ENCODE measurements at regions not wholly inside any gene's neighbourhood (a gene's known extent, or its start where the extent isn't known, plus 50 kb on each side); places are given as distances from the start of the nearest gene placed in this dataset.

DNA sequence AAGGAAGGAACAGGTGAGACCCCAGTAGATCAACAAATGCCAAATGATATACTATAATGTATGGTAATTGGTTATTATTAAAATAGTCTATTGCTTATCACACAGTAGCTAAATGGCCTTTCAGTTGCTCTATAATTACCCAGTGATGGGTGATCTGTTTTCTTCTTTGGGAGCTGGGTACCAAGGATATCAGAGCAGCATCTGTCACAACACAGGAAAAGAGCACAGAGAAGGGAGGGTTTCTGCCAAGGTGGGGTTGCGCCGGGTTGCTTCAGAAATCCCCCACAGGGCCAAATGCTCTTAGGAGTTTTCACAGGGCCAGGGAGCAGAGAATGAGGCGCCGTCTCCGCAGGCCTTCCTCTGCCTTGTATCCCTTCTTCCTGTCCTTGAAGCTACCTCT, 469.4 kb downstream of the INSC start:
- no peak for DNase-seq (ENCODE audit: low read depth)

DNA sequence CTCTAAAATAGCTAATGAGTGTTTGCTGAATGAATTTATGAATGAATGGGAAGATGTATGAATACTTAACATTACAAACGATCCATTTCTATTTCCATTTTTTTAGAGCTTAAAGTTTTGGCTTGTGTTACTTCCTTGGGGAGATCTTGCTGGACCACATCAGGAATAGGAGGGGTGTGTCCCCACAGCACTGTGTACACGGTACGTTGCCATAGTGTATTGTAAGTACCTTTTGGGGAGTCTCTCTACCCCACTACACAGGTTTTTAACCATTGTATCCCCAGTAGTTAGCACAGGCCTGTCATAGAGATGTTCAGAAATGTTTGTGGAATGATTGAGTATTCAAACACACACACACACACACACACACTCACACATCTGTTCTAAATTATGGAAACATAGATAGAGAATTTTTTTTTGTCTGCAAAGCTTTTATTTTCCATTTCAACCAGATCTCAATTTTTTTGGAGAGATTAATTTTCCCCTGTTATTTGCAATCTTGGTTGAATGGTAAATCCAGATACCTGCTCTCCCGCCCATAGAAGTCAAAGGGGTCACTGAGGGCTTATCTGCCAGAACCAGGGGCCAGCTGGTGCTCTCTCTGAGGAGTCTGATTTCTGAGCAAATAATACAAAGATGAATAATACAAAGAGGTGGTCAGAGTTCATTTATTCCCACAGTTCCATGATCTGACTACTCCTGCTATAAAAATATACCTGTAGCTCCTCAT, 471.0 kb downstream of the INSC start:
- DNase-seq (ENCODE audit: low read depth): no peak

GRCh38 chr11:15586741-15587473, 472.2 kb downstream of the INSC start:
- DNase-seq (ENCODE audit: low read depth): no peak

DNA sequence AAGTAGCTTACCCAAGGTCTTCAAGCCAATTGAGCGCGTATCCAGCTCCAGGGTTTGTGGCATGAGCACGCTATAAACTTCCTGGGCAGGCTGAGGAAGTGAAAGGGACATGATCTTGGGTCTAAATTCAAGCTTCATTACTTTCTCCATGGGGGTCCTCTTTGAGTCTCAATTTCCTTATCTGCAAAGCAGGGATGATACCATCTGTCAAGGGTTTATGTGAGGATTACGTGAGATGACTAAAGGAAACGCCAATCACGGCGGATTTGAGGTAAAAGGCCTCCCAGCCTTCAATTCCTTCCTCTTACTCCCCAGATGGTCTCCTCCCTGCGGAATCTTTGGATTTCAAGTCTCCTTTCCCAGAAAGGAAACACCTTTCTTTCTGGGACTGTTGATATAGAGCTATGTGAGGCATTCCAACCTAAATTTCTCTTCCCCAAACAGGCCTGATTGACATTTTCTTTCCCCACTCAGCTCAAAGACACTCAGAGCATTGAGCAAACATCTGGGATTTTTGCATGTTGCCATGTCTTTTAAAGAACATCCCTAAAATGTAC, 474.4 kb downstream of the INSC start:
- no peak for DNase-seq (ENCODE audit: low read depth)

- no peak for DNase-seq (ENCODE audit: low read depth)
These were observed 475.4 kb downstream of the INSC start for GRCh38 chr11:15590132-15590531.

DNA sequence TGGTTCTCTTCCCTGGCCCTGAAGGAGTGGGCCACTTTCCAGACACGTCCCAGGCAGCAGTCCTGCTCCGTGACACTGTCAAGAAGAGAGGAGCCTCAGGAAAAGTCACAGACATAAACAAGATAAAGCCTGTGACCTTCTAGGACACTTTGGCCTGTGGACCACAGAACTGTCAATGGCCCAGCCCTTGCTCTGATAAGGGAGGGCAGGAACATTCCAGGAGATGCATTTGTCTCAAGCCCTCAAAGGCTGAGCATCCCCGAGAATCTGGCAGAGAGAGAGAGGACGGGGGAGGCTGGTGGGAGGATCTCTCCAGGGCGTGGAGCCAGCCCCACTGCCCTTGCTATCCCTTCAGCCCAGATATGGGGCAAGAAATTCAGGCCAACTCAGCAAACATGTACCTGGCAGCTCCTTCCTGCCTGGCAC, 476.4 kb downstream of the INSC start:
- no peak for DNase-seq (ENCODE audit: low read depth)

GRCh38 chr11:15594607-15595006, 479.9 kb downstream of the INSC start:
- DNase-seq (ENCODE audit: low read depth): no peak

DNA sequence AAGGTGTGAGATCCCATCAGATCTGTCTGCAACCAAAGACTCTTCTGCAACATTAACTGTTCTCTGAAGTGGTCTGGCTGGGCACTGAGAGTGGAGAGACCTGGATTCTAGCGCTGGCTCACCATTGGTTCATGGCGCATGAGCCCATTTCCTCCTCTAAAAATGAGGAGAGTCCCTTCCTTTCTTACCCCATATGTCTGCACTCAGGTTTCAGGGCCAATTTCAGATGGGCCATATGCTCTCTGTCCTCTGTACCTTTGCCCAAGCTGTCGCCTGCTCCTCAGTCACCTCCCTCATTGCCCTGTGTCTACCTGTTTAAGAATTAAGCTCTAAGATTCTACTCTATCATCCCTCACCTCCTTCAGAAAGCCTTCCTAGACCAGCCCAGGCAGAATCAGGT, 484.7 kb downstream of the INSC start:
- no peak for DNase-seq (ENCODE audit: low read depth)

GRCh38 chr11:15602047-15602446, 487.3 kb downstream of the INSC start:
- no peak for DNase-seq (ENCODE audit: low read depth)

DNA sequence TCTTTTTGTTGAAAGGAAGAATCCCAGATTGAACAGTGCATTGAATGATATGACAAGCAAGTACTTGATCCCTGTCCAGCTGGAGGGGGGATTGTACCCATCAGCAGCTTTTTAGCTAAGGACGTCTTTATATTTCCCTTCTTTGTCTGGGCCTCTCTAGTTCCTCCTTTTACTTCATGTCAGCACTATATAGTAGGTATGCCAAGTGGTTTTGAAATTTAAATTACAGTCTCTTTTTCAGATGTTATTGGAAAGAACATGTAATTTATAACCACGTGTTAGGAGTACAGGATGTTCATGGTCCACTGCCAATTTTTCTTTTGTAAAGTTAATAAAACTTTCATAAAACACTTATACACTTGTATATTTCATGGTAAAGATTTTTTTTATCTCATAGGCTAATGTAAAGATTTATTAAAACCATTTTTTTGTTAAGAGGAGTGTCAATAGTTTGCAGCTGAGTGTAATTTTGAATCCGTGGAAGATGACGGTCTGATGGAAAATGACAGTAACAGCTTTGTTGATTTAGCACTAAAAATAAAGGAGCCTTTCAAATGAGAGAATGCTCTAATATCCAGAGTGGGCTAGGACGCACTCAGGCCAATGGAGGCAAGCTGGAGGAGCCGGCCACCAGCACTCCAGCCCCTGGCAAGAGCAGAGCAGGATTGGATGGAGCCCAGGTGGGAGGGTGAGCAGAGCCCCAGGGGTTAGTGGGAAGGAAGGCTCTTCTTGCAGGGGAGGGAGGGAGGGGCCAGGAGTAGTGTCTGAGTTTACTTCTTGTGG, 488.3 kb downstream of the INSC start:
- DNase-seq (ENCODE audit: low read depth): no peak

GRCh38 chr11:15605094-15605493, 490.4 kb downstream of the INSC start:
- DNase-seq (ENCODE audit: low read depth): no peak

DNA sequence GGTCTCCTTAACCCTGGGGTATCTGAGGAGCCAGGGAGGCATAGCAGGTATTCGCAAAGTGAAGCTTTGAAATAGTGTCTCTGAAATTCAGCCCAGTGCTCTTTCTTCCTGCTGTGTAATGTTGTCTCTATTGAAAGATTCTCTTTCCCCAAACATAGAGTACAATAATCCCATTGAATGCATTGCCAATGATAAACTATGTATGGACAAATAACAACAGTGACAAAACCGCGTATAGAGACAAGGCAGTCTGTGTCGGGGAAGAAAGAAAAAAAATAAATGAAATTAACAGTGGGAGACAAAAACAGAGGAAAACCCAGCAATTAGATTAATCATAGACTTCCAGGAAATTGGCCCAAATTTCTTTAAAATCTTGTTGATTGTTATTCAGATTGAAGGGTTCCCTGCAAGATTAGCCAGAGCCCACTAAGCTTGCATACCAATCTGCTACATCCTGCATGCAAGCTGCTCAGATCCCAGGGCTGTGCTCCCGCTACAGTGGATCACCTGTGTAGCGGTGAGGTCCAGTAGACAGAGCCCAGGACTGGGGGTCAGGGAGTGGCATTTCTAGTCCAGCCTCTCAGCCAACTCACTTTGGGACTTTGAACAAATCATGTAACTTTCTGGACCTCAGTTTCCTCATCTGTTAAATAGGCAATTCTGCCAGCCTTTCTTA, 492.8 kb downstream of the INSC start:
- no peak for DNase-seq (ENCODE audit: low read depth)

- DNase-seq (ENCODE audit: low read depth): no peak
These were observed 494.7 kb downstream of the INSC start for GRCh38 chr11:15609445-15609844.

GRCh38 chr11:15610881-15611280, 496.2 kb downstream of the INSC start:
- DNase-seq (ENCODE audit: low read depth): no peak

DNA sequence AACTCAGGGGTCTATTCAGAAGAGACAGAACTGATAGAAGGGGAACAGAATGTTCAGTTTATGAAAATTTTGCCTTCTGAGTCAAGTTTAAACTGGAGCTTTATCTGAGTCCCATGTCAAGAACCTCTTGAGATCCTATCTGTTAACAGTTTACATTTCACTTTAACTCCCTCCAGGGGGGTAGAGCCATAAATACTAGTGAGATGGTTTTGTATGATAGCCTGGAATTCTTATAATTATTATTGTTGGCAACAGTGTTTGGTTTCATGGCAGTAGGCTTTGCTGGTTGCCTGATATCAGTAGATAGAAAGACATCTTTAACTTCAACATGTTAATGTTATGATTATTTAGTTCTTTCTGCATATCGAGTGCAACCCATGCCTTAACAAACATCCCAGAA, 498.5 kb downstream of the INSC start:
- no peak for DNase-seq (ENCODE audit: low read depth)

- no peak for DNase-seq (ENCODE audit: low read depth)
These were observed 499.1 kb downstream of the INSC start for GRCh38 chr11:15613789-15614188.

- no peak for DNase-seq (ENCODE audit: low read depth)
These were observed 500.8 kb downstream of the INSC start for GRCh38 chr11:15615398-15616096.

DNA sequence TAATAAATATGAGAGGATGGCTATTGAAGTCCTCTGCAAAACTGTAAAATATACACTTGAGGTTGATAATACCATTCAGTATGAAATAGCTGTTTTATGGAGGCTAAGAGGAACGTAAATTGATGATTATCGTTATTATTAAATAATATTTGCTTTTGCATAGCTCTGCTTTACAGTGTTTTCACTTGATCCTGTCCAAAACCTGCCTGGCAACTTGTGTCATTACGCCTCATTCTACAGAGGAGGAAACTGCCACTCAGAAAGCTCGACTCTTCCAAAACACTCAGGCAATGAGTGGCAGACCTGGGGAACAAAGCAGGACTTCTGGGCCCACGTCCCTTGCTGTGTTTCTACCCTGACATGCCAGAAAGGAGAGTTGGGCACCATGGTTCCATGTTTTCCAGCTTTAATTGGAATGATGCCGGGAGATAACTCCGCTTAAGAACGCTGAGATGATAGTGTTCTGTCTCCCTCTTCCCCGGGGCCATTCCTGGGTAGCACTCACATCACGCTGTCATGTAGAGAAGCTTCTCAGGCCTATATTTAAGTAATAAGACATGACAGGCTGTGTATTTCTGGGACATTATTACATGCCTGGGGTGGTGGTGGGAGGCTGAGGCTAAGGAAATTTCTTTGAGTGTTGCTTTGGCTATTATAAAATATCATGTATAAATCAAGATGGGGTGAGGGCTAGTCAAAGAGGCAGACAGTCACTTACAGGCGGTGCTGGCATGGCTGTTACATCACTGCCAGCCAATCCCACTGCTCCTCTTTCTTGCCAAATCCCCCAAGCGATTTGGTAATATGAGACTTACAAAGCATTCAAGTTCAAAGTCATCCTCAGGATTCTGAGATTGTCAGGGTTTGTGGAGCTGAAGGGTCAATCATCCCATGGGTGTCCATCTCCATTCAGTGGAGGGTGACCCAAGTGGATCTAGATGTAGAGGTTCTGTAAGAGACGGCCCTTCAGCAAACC, 501.7 kb downstream of the INSC start:
- DNase-seq (ENCODE audit: low read depth): no peak

DNA sequence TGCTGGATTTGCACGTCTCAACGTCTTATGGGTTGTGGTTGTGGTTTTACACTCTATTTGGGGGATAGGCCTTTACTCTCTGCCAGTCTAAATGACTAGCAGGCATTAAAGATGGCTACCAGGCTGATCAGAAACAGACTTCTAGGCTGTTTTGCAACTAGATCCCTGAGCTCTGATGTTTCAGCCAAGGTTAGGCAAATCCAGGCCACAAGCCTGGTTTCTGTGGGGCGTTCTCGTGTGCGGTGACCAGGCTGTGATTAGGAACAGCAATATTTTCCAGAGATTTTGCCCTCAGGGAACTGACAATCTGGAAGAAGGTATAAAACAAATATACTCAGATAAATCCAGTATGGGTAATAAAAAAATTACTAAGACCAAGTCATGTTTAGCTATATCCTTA, 502.4 kb downstream of the INSC start:
- no peak for DNase-seq (ENCODE audit: low read depth)

- DNase-seq (ENCODE audit: low read depth): no peak
These were observed 503.9 kb downstream of the INSC start for GRCh38 chr11:15618583-15619032.
